HG02870 (cell line): ENCODE measurements at regions not wholly inside any gene's neighbourhood (a gene's known extent, or its start where the extent isn't known, plus 50 kb on each side); places are given as distances from the start of the nearest gene placed in this dataset.
A peak's percentile ranks its signal among the peaks of the same experiment; 100 is the strongest.

ENCODE experiments used
- ATAC-seq: cut with Tn5 transposase; IDR thresholded peaks from one replicate; pipeline ENCODE4 v1.9.1; 2021; ENCODE audit warnings: mild to moderate bottlenecking, moderate library complexity; ENCODE audit not compliant: unreplicated experiment

- no peak for ATAC-seq
Measured at GRCh38 chr7:20267482-20267881, 50.3 kb upstream of the MACC1 start.

GRCh38 chr7:20268824-20269223 is 51.6 kb upstream of the MACC1 start:
- ATAC-seq, result no peak

- no peak for ATAC-seq
Measured at GRCh38 chr7:20269726-20270125, 52.5 kb upstream of the MACC1 start.

- no peak for ATAC-seq
Measured at GRCh38 chr7:20270371-20270770, 53.2 kb upstream of the MACC1 start.

- ATAC-seq, result peak; percentile 88
Measured at GRCh38 chr7:20270867-20271266, 53.7 kb upstream of the MACC1 start.

GRCh38 chr7:20275637-20276036 is 55.1 kb upstream of the ITGB8 start:
- ATAC-seq, result no peak

- ATAC-seq, result no peak
Measured at GRCh38 chr7:20276705-20277472, 53.8 kb upstream of the ITGB8 start.

- no peak for ATAC-seq
Measured at GRCh38 chr7:20279979-20280378, 50.7 kb upstream of the ITGB8 start.

- ATAC-seq, result no peak
Measured at GRCh38 chr7:20280475-20281351, 50.0 kb upstream of the ITGB8 start.
